Mucosa of stomach (tissue), 1 donor: ENCODE measurements at regions not wholly inside any gene's neighbourhood (a gene's known extent, or its start where the extent isn't known, plus 50 kb on each side); places are given as distances from the start of the nearest gene placed in this dataset.

Experiments used
- H3K27me3 ChIP-seq: one replicate; pipeline ENCODE4 v1.7.0; 2013; ENCODE audit warnings: mild to moderate bottlenecking, low read length; ENCODE audit not compliant: control insufficient read depth, insufficient read depth
- H3K36me3 ChIP-seq: one replicate; pipeline ENCODE4 v1.7.0; 2013; ENCODE audit warnings: low read length; ENCODE audit not compliant: control insufficient read depth, insufficient read depth
- H3K4me1 ChIP-seq: one replicate; pipeline ENCODE4 v1.7.0; 2013; ENCODE audit warnings: mild to moderate bottlenecking, low read length; ENCODE audit not compliant: control insufficient read depth, insufficient read depth
- H3K4me3 ChIP-seq: one replicate; pipeline ENCODE4 v1.7.0; 2013; ENCODE audit warnings: low read length
- H3K9ac ChIP-seq: one replicate; pipeline ENCODE4 v1.7.0; 2013; ENCODE audit warnings: mild to moderate bottlenecking, low read length, moderate library complexity
- H3K9me3 ChIP-seq: one replicate; pipeline ENCODE4 v1.7.0; 2013; ENCODE audit warnings: mild to moderate bottlenecking, low read length, moderate library complexity; ENCODE audit not compliant: control insufficient read depth
- donor health status: Pancreatic carcinoma.

DNA sequence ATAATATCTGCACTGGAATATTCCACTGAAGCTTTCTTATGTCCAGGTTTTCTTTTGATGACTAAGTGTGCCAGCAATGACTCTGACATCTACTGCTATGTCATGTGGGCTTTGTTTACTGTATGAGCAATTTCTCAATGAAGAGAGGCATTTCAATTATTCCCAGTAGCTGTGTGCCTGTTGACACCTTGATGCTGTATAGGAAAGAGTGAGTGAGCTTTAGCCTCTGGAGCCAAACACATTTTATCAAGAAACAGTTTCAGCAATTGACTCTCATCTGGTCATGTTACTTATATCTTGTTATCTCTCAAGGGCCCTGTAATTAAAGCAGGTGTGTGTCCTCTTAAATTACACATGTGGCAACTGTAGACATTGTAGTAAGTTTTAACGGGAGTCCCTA, 493.2 kb upstream of the FANCL start:
- Histone ChIP-seq H3K4me3 (no peak overlapping the region), H3K9ac (no peak overlapping the region), H3K9me3 (no peaks in the 10 kb centered on the region), H3K36me3 (no peaks in the 10 kb centered on the region), H3K4me1 (no peaks in the 10 kb centered on the region), H3K27me3 (no peaks in the 10 kb centered on the region)

DNA sequence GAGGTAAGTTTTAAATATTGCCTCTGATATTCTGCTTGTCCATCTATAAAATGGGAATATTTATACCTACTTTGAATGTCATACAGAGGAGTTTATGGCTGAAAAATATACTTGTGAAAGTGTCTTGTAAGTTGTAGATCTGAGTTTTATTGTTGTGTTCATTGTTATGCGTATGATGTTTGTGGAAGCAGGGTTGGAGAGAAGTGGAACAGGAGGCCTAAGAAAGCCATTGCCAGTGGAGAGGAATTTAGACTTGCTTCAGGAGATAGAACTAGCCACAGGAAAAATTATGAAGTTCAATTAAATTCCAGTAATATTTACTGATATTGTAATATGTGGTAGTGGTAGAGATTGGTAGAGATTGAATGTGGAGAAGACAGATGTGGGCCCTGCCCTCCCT, 491.9 kb upstream of the FANCL start:
- Histone ChIP-seq H3K9ac (no peak overlapping the region), H3K9me3 (no peaks in the 10 kb centered on the region), H3K36me3 (no peaks in the 10 kb centered on the region), H3K27me3 (no peaks in the 10 kb centered on the region), H3K4me3 (no peak overlapping the region), H3K4me1 (no peaks in the 10 kb centered on the region)

DNA sequence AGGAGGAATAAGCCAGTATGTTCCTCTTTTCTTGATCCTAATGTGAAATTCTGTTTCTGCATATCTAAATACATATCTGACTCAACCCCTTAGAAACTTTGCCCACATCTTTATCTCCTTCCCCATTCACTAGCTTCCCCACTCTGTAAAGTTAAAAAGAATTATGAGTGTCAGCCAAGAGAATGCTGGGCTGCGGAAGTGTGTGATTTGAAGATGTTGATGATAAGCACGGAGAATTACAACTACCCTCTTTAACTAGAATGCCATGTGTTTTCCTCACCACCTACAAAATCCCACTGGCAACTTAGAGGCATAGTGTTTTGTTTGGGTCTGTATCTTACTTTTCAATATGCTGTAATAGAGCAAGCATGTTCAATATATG, 490.4 kb upstream of the FANCL start:
- no peak overlapping the region for H3K4me3 ChIP-seq
- no peaks in the 10 kb centered on the region for H3K36me3 ChIP-seq
- H3K9me3 ChIP-seq: no peaks in the 10 kb centered on the region
- H3K9ac ChIP-seq: no peak overlapping the region
- no peaks in the 10 kb centered on the region for H3K27me3 ChIP-seq
- H3K4me1 ChIP-seq: no peaks in the 10 kb centered on the region

DNA sequence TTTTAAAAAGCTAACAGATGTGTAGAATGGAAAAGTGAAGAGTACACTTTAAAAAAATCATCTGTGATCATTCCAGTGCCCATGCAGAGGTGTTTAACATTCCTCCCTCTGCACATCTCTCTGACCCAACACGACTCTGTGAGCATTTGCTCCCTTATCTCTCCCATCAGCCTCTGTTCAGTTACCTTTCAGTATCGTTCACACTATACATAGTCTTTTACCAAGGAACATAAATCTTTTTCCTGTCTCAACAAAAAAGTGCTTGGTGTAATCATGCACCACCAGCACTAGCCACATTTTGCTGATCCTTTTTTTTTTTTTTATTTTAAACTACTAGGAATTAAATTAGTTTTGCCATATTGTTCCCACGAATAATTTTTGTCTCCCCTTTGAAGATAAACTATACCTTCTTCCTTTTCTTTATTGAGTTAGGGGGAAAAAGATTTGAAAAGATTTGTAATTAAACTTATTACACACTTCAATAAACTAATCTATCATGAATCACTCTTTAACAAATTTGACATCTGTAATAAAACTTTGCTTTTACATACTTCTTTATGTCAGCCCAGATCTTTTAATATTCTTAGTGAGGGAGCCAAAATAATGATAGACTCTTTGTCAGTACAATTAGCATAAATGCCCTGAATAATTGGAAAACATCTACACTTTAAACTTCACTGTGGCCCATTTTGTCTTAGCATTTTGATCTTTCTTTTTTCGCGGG, 489.8 kb upstream of the FANCL start:
- Histone ChIP-seq H3K36me3 (no peaks in the 10 kb centered on the region), H3K4me1 (no peaks in the 10 kb centered on the region), H3K27me3 (no peaks in the 10 kb centered on the region), H3K9me3 (no peaks in the 10 kb centered on the region), H3K9ac (no peak overlapping the region), H3K4me3 (no peak overlapping the region)

DNA sequence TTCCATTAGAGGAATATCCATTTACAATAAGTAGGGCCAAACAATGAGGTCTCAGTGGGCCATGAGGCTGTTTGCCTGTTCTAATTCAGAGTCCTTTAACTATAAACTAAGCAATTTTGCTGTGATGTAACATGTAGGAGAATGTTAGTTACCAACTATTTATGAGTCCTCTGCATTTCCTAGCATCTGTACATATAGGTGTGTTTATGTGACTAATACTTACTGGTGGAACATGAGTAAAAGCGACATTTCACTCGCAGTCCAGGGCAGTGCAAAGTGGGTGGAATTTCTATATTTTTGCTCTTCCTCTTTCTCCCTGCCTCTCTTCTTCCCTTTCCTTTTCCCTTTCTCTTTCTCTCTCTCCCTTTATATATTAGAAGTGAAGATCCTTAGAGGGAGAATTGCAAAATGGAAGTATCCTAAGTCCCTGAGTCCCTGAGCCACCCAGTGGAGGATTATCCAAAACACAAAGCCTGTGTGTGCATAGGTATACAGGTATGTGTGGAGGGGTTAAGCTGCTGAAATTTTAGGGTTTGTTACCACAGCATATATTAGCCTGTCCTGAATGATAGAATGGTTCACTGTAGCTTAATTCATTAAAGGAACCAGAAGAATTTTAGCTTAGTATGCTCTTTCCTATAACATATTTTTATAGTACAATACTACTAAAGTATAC, 487.0 kb upstream of the FANCL start:
- Histone ChIP-seq H3K27me3 (no peaks in the 10 kb centered on the region), H3K4me3 (no peak overlapping the region), H3K36me3 (no peaks in the 10 kb centered on the region), H3K9me3 (no peaks in the 10 kb centered on the region), H3K4me1 (no peaks in the 10 kb centered on the region), H3K9ac (no peak overlapping the region)

DNA sequence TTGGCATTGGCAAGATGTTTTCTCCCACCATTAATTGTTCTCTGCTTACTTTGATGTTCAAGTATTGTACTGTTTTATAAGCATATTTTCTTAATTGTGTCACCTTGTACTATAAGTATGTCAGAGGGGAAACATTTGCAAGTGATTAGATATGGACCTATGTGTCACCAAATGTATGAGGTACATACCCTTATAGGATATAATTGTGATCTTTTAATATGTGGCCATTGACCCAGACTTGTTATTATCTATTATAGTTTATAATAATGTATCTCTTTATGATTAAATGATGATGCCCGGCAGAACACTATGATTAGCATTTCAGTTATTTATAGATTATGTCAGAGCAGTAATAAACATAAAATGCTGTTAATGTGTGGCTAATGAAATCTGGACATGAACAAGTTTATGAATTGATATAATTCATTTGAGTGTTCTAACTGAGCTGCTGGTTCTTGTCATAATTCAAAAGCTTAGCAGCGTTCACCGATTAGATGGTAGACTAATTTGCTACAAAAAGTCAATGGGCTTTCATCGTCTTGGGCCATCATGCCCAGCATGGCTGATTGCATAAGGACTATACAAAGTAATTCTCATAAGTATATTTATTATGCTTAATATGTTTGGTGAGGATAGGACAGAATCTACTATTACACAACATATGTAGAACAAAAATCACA, 480.9 kb upstream of the FANCL start:
- Histone ChIP-seq H3K9me3 (no peaks in the 10 kb centered on the region), H3K4me3 (no peak overlapping the region), H3K27me3 (no peaks in the 10 kb centered on the region), H3K36me3 (no peaks in the 10 kb centered on the region), H3K4me1 (no peaks in the 10 kb centered on the region), H3K9ac (no peak overlapping the region)

DNA sequence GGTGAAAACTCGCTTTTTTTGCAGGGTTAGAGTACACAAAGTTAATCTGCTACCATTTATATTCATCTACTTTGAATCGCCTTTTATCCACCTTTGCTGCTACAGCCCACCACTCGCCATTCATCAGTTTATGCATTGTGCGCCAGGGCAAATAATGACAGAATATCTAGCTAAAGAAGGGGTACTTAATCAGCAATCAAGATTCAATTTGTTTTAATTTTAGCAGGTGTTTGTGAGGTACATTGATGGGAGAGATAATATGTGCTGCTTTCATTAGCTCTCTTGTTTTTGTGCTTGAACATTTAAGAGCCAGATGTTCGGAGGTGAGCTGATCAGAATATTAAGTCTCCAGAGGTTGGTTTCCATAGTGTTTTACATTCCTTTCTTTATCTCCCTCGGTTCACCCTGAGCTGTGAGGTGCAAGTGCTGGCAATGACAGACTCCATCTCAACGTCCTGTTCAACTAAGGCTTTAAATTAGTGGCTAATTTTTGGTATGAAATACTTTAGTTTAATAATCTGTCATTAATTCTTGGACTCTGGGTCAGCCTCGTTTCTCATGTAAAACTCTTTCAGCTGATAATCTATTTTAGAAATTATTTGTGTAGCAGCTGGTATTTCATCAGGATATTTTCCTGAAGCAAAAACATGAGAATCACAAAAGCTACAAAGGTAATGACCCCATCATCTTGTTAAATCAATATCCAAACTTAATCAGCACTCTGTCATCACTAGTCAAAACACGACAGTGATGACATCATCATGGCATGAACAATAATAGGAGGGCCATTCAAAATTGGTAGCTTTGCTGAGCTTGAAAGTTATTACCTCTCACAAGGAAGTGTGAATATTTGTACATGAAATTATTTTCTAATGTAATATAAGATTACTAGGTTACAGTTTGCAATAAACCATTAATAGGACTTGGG, 479.9 kb upstream of the FANCL start:
- no peak overlapping the region for H3K4me3 ChIP-seq
- H3K4me1 ChIP-seq: no peaks in the 10 kb centered on the region
- no peaks in the 10 kb centered on the region for H3K9me3 ChIP-seq
- H3K27me3 ChIP-seq: no peaks in the 10 kb centered on the region
- no peak overlapping the region for H3K9ac ChIP-seq
- no peaks in the 10 kb centered on the region for H3K36me3 ChIP-seq

DNA sequence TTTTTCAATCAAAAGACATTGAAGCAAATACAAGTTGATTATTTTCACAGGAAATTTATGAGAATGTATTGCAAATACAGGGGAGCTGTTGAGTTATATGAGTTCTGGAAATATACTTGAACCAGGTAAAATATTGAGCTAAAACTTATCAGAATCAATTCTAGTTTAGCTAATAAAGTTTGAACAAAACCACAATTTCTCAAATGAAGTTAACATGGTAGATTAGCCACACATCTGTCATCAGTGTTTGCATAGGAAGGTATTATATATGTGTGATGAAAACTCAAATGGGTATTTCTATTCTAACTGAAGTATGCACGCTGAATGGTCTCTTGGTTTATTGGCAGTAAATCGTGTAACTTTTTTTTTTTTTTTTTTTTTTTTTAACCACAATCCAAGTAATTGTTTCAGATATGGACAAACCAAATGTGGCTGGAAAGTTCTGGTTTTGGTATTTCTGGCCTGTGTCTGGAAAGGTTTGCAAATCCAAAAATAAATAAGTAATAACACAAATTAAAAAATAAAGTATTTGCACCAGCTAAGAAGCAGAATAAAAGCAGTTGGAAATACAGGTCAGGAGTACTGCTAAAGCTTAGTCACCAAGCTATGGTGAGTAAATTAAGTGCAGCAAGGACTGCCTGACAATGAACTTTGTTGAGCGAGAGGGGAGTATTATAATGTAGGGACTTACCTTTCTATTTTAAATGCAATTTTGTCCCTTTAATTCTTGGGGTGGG, 479.1 kb upstream of the FANCL start:
- H3K27me3 ChIP-seq: no peaks in the 10 kb centered on the region
- no peaks in the 10 kb centered on the region for H3K4me1 ChIP-seq

DNA sequence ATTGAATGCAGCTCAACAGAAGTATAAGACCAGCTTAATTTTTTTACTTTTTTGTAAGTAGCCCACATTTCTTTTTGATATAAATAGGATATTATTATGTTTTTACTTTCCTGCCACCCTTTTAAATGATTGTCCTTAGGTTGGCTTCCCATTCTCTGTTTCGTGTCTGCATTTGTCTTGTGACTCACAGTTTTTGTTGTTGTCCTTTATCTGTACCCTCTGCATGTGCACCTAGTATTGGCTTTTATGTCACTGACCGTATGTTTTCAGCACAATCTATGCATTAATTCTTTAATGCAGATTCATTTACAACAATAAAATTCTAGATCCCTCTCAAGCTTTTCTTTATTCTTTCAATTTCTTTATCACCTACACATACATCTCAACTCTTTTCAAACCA, 474.2 kb upstream of the FANCL start:
- H3K4me1 ChIP-seq: no peaks in the 10 kb centered on the region
- no peaks in the 10 kb centered on the region for H3K9me3 ChIP-seq
- no peaks in the 10 kb centered on the region for H3K36me3 ChIP-seq
- no peaks in the 10 kb centered on the region for H3K27me3 ChIP-seq
- no peak overlapping the region for H3K4me3 ChIP-seq
- no peak overlapping the region for H3K9ac ChIP-seq

More for the DNA sequence above, 479.1 kb upstream of the FANCL start:
- Histone ChIP-seq H3K9me3 (no peaks in the 10 kb centered on the region), H3K4me3 (no peak overlapping the region), H3K9ac (no peak overlapping the region), H3K36me3 (no peaks in the 10 kb centered on the region)

DNA sequence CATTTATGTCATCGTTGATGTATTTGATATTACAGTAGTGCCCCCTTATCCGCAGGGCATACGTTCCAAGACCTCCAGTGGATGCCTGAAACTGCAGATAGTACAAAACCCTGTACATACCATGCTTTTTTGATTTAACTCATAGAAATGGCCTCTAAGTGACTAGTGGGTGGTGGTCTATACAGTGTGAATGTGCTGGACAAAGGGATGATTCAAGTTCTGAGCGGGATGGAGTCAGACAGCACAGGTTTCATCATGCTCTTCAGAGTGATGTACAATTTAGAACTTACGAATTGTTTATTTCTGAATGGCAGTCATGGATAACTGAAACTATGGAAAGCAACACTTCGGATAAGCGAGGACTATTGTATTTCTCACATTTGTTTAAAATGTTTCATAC, 473.1 kb upstream of the FANCL start:
- H3K27me3 ChIP-seq: no peaks in the 10 kb centered on the region
- H3K4me1 ChIP-seq: no peaks in the 10 kb centered on the region
- H3K9me3 ChIP-seq: no peaks in the 10 kb centered on the region
- no peak overlapping the region for H3K9ac ChIP-seq
- no peak overlapping the region for H3K4me3 ChIP-seq
- H3K36me3 ChIP-seq: no peaks in the 10 kb centered on the region

DNA sequence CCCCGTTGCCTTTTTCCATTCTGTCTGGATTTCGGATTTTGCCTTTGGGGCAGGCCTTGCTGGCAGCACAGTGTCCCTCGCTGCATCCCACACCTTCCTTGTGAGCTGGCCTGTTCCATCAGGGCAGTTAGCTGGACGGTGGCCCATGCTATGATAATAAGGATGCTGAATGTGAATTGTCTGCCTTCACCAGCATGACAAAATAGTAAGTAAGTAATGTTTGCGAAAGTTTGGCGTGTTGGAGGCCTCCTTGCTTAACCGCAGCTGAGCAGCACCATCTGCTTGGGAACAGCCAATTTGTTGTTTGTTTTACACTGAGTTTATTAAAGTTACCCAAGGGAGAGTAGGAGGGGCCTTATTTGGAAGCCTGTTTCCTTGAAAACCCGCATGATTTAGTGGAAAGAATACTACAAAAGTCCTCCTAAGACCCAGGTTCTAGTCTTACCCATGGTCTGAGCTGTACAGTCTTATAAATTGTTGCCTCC, 469.7 kb upstream of the FANCL start:
- Histone ChIP-seq H3K9ac (no peak overlapping the region), H3K4me1 (no peaks in the 10 kb centered on the region), H3K4me3 (no peak overlapping the region), H3K27me3 (no peaks in the 10 kb centered on the region), H3K9me3 (no peaks in the 10 kb centered on the region), H3K36me3 (no peaks in the 10 kb centered on the region)
